Activated B cell treated with CpG ODN at 0.5 μM for 24 hours (primary cell): ENCODE measurements at regions not wholly inside any gene's neighbourhood (a gene's known extent, or its start where the extent isn't known, plus 50 kb on each side); places are given as distances from the start of the nearest gene placed in this dataset.

Experiments used
- ATAC-seq: fragments of 200-7000 bp; cut with Tn5 transposase; one replicate; pipeline ENCODE4 v1.10.0; 2021; ENCODE audit warnings: low read depth, mild to moderate bottlenecking, moderate library complexity
- CTCF ChIA-PET: fragments of 350-600 bp; sonication (Branson Sonifier 250); formaldehyde crosslinking; loops from one replicate; lab custom pipeline; 2021; ENCODE audit warnings: antibody characterized with exemption; lab: Charles Lee
- POLR2A ChIA-PET: fragments of 350-600 bp; sonication (Branson Sonifier 250); formaldehyde crosslinking; loops from one replicate; lab custom pipeline; 2021; ENCODE audit warnings: antibody characterized with exemption; lab: Charles Lee
- DNase-seq: peaks from one replicate; pipeline ENCODE4 v3.0.0; 2022
- H3K27ac Mint-ChIP-seq: one replicate; pipeline ENCODE4 v1.8.0; 2020; ENCODE audit warnings: mixed read lengths
- H3K27me3 Mint-ChIP-seq: one replicate; pipeline ENCODE4 v1.8.0; 2021; ENCODE audit warnings: mixed read lengths
- H3K36me3 Mint-ChIP-seq: one replicate; pipeline ENCODE4 v1.8.0; 2021; ENCODE audit warnings: low read depth, mixed read lengths
- H3K4me1 Mint-ChIP-seq: one replicate; pipeline ENCODE4 v1.8.0; 2021; ENCODE audit warnings: mixed read lengths
- H3K4me3 Mint-ChIP-seq: one replicate; pipeline ENCODE4 v1.8.0; 2020; ENCODE audit warnings: mild to moderate bottlenecking, mixed read lengths
- H3K9me3 Mint-ChIP-seq: one replicate; pipeline ENCODE4 v1.8.0; 2020; ENCODE audit warnings: mixed read lengths
- intact Hi-C: fragments of 100-400 bp; cut with micrococcal nuclease; formaldehyde crosslinking; loops from one replicate; pipeline ENCODE4 v1.15.1; 2024
- TF ChIP-seq, protein P1 (sequence below): fragments of 200-600 bp; IDR thresholded peaks from one replicate; pipeline ENCODE4 v1.8.0; 2022; ENCODE audit warnings: antibody characterized with exemption, mild to moderate bottlenecking

- no peak overlapping the region for H3K27ac Mint-ChIP-seq
- TF ChIP-seq, protein P1, sequence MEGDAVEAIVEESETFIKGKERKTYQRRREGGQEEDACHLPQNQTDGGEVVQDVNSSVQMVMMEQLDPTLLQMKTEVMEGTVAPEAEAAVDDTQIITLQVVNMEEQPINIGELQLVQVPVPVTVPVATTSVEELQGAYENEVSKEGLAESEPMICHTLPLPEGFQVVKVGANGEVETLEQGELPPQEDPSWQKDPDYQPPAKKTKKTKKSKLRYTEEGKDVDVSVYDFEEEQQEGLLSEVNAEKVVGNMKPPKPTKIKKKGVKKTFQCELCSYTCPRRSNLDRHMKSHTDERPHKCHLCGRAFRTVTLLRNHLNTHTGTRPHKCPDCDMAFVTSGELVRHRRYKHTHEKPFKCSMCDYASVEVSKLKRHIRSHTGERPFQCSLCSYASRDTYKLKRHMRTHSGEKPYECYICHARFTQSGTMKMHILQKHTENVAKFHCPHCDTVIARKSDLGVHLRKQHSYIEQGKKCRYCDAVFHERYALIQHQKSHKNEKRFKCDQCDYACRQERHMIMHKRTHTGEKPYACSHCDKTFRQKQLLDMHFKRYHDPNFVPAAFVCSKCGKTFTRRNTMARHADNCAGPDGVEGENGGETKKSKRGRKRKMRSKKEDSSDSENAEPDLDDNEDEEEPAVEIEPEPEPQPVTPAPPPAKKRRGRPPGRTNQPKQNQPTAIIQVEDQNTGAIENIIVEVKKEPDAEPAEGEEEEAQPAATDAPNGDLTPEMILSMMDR: no peak
- H3K9me3 Mint-ChIP-seq: peaks cover 3% of the 10 kb centered on the region
- intact Hi-C loops: no loop called here
- no peak overlapping the region for H3K4me3 Mint-ChIP-seq
- ATAC-seq: no peak
- H3K27me3 Mint-ChIP-seq: no peaks in the 10 kb centered on the region
- H3K4me1 Mint-ChIP-seq: no peaks in the 10 kb centered on the region
- ChIA-PET POLR2A (no interaction called here), CTCF (no interaction called here)
- DNase-seq: no peak
- no peaks in the 10 kb centered on the region for H3K36me3 Mint-ChIP-seq
Measured at GRCh38 chr12:61422786-61423185, 837.4 kb upstream of the USP15 start.

DNA sequence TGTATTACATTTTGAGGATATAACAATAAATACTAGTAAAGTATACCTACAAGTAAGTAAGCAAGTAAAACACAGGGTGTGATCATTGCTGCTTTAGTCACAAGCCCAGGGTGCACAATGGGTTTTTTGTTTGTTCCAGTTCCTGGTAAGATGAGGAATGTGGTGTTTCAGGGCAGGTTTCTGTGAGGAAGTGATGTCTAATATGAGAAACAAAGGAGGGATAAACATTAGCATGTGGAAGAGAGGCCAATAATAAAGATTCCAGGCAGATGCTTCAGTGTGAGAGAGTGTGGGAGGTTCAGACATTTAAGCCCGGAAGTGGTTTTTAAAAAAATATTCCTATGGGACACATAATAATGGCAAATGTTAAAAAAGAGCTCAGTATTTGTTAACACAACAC is 808.1 kb upstream of the USP15 start:
- CTCF ChIA-PET: no interaction called here
- H3K9me3 Mint-ChIP-seq: peaks cover 6% of the 10 kb centered on the region
- intact Hi-C loops: no loop called here
- no peak for ATAC-seq
- H3K27ac Mint-ChIP-seq: no peak overlapping the region
- no peaks in the 10 kb centered on the region for H3K4me1 Mint-ChIP-seq
- POLR2A ChIA-PET: no interaction called here
- TF ChIP-seq, protein P1: no peak
- no peak for DNase-seq
- no peaks in the 10 kb centered on the region for H3K27me3 Mint-ChIP-seq
- H3K36me3 Mint-ChIP-seq: no peaks in the 10 kb centered on the region
- no peak overlapping the region for H3K4me3 Mint-ChIP-seq

DNA sequence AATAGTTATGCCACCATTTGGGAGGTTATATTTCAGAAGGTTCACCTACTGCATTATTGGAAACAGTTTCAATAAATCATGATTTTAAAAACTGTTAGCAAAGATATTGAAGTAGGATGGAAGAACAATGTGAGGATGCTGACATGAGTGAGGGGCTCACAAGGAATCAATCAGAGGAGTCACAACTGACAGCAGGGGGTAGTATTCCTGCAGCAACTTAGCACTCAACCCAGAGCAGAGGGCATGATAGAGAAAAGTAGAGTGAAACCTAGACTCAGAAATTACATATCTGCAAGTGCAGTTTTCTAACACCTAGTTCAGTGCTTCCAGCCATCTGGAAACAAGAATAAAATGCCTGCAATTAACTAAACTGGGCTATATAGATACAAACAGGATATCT is 772.5 kb upstream of the USP15 start:
- POLR2A ChIA-PET: no interaction called here

GRCh38 chr12:61490526-61491498 is 769.4 kb upstream of the USP15 start:
- ChIA-PET CTCF (no interaction called here), POLR2A (no interaction called here)
- Mint-ChIP-seq H3K27ac (no peak overlapping the region), H3K9me3 (peaks cover 5% of the 10 kb centered on the region), H3K27me3 (no peaks in the 10 kb centered on the region), H3K4me1 (no peaks in the 10 kb centered on the region), H3K36me3 (no peaks in the 10 kb centered on the region), H3K4me3 (no peak overlapping the region)
- ATAC-seq: no peak
- TF ChIP-seq, protein P1: no peak
- no peak for DNase-seq
- intact Hi-C loops: no loop called here

More for the DNA sequence above, 772.5 kb upstream of the USP15 start:
- Mint-ChIP-seq H3K4me1 (no peaks in the 10 kb centered on the region), H3K4me3 (no peak overlapping the region), H3K9me3 (peaks cover 5% of the 10 kb centered on the region), H3K27me3 (no peaks in the 10 kb centered on the region), H3K27ac (no peak overlapping the region), H3K36me3 (no peaks in the 10 kb centered on the region)
- intact Hi-C loops: no loop called here
- ATAC-seq: no peak
- TF ChIP-seq, protein P1: no peak
- DNase-seq: no peak
- CTCF ChIA-PET: no interaction called here

DNA sequence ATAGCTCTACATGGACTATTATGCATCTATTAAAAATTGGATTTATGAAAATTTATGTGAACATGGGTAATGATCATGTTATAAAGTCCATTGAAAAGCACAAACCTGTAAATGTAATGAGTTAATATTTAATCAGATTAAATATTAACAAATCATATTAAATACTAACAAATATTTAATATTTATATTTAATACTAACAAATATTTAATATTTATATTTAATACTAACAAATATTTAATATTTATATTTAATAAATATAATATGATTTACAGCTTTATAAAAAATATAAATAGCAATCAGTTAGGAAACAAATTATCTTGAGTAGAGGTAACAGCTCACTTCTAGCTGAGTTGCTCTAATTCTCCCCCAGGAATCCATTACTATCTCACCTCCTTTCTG is 758.0 kb upstream of the USP15 start:
- Mint-ChIP-seq H3K9me3 (peaks cover 2% of the 10 kb centered on the region), H3K4me3 (no peak overlapping the region), H3K4me1 (no peaks in the 10 kb centered on the region), H3K27ac (no peak overlapping the region), H3K36me3 (no peaks in the 10 kb centered on the region), H3K27me3 (no peaks in the 10 kb centered on the region)
- ATAC-seq (no peak), DNase-seq (no peak)
- intact Hi-C loops: no loop called here
- TF ChIP-seq, protein P1: no peak
- POLR2A ChIA-PET: no interaction called here
- CTCF ChIA-PET: no interaction called here
